OCI-LY1 (cell line): ENCODE measurements at regions not wholly inside any gene's neighbourhood (a gene's known extent, or its start where the extent isn't known, plus 50 kb on each side); places are given as distances from the start of the nearest gene placed in this dataset.

ENCODE experiments used
- H2AFZ ChIP-seq: fragments of 200-600 bp; sonication (generic), shearing (Covaris generic); 2 replicates; pipeline ENCODE4 v1.6.0; 2014; ENCODE audit warnings: antibody characterized with exemption, mild to moderate bottlenecking, low read length
- H3F3A ChIP-seq: fragments of 200-600 bp; sonication (generic), shearing (Covaris generic); 2 replicates; pipeline ENCODE4 v1.6.0; 2014; ENCODE audit warnings: mild to moderate bottlenecking, antibody characterized with exemption, low read length, moderate library complexity; ENCODE audit not compliant: insufficient read depth
- H3K27ac ChIP-seq: fragments of 200-600 bp; sonication (generic); 2 replicates; pipeline ENCODE4 v1.5.1; 2014; ENCODE audit warnings: low read length, mixed run types, mild to moderate bottlenecking, low read depth; ENCODE audit not compliant: poor library complexity, severe bottlenecking
- H3K27me3 ChIP-seq: fragments of 200-600 bp; sonication (generic); 2 replicates; pipeline ENCODE4 v1.6.0; 2014; ENCODE audit warnings: antibody characterized with exemption, mild to moderate bottlenecking, low read length, moderate library complexity; ENCODE audit not compliant: insufficient read depth
- H3K36me3 ChIP-seq: fragments of 200-600 bp; sonication (generic); 2 replicates; pipeline ENCODE4 v1.6.1; 2014; ENCODE audit warnings: mild to moderate bottlenecking, antibody characterized with exemption, low read length, moderate library complexity, mixed read lengths; ENCODE audit not compliant: insufficient read depth
- H3K4me1 ChIP-seq: fragments of 200-600 bp; sonication (generic); 2 replicates; pipeline ENCODE4 v1.5.1; 2014; ENCODE audit warnings: mild to moderate bottlenecking, low read length, moderate library complexity; ENCODE audit not compliant: insufficient read depth, severe bottlenecking
- H3K4me2 ChIP-seq: fragments of 200-600 bp; sonication (generic), shearing (Covaris generic); 2 replicates; pipeline ENCODE4 v1.6.1; 2014; ENCODE audit warnings: low read length
- H3K4me3 ChIP-seq: fragments of 200-600 bp; sonication (generic); 2 replicates; pipeline ENCODE4 v1.5.1; 2014; ENCODE audit warnings: low read length, low read depth, mild to moderate bottlenecking, mixed read lengths; ENCODE audit not compliant: poor library complexity, severe bottlenecking
- H3K79me2 ChIP-seq: fragments of 200-600 bp; shearing (Covaris generic); 2 replicates; pipeline ENCODE4 v1.6.1; 2016; ENCODE audit warnings: mixed run types, low read length, mixed read lengths; ENCODE audit not compliant: insufficient read depth
- H3K9ac ChIP-seq: fragments of 200-600 bp; sonication (generic), shearing (Covaris generic); 2 replicates; pipeline ENCODE4 v1.6.1; 2014; ENCODE audit warnings: mild to moderate bottlenecking, low read length, mixed read lengths
- H3K9me2 ChIP-seq: fragments of 200-600 bp; sonication (generic), shearing (Covaris generic); 2 replicates; pipeline ENCODE4 v1.6.1; 2014; ENCODE audit warnings: low read depth, mild to moderate bottlenecking, low read length, mixed read lengths
- H3K9me3 ChIP-seq: fragments of 200-600 bp; shearing (Covaris generic); 2 replicates; pipeline ENCODE4 v1.6.1; 2014; ENCODE audit warnings: low read length, mixed read lengths
- H4K20me1 ChIP-seq: fragments of 200-600 bp; sonication (generic), shearing (Covaris generic); 2 replicates; pipeline ENCODE4 v1.6.0; 2016; ENCODE audit warnings: mild to moderate bottlenecking, low read length; ENCODE audit not compliant: insufficient read depth
- CTCF ChIP-seq: fragments of 200-600 bp; sonication (generic), shearing (Covaris generic); IDR thresholded peaks from 2 replicates; pipeline ENCODE4 v1.5.1; 2017; ENCODE audit warnings: mild to moderate bottlenecking, antibody characterized with exemption, low read length, moderate library complexity, mixed read lengths
- EZH2 ChIP-seq: fragments of 200-600 bp; sonication (generic), shearing (Covaris generic); IDR thresholded peaks from 2 replicates; pipeline ENCODE4 v1.8.0; 2017; ENCODE audit warnings: borderline replicate concordance, mixed run types, mild to moderate bottlenecking, antibody characterized with exemption, low read length, moderate library complexity, mixed read lengths

GRCh38 chr3:177517906-177518305, 320.6 kb upstream of the TBL1XR1 start:
- no peak overlapping the region for H2AFZ ChIP-seq
- no peaks in the 10 kb centered on the region for H3K9me3 ChIP-seq
- H4K20me1 ChIP-seq = no peaks in the 10 kb centered on the region
- no peaks in the 10 kb centered on the region for H3K9me2 ChIP-seq
- H3K27me3 ChIP-seq = no peaks in the 10 kb centered on the region
- H3K4me1 ChIP-seq = no peaks in the 10 kb centered on the region
- no peak overlapping the region for H3K9ac ChIP-seq
- H3K4me2 ChIP-seq = no peak overlapping the region
- H3K4me3 ChIP-seq = no peak overlapping the region
- TF ChIP-seq EZH2 (no peak), CTCF (no peak)
- H3F3A ChIP-seq = no peaks in the 10 kb centered on the region
- H3K27ac ChIP-seq = no peak overlapping the region
- H3K79me2 ChIP-seq = no peaks in the 10 kb centered on the region
- no peaks in the 10 kb centered on the region for H3K36me3 ChIP-seq

- H3K36me3 ChIP-seq = no peaks in the 10 kb centered on the region
- TF ChIP-seq CTCF (no peak), EZH2 (no peak)
- H3K27ac ChIP-seq = no peak overlapping the region
- no peaks in the 10 kb centered on the region for H3F3A ChIP-seq
- H3K27me3 ChIP-seq = no peaks in the 10 kb centered on the region
- H3K4me1 ChIP-seq = no peaks in the 10 kb centered on the region
- H3K79me2 ChIP-seq = no peaks in the 10 kb centered on the region
- no peak overlapping the region for H3K4me2 ChIP-seq
- no peak overlapping the region for H2AFZ ChIP-seq
- H3K9me2 ChIP-seq = no peaks in the 10 kb centered on the region
- no peaks in the 10 kb centered on the region for H3K9me3 ChIP-seq
- H4K20me1 ChIP-seq = no peaks in the 10 kb centered on the region
- no peak overlapping the region for H3K4me3 ChIP-seq
- H3K9ac ChIP-seq = no peak overlapping the region
Measured at GRCh38 chr3:177519588-177519987, 322.3 kb upstream of the TBL1XR1 start.

- H3K27me3 ChIP-seq = no peaks in the 10 kb centered on the region
- H3K4me2 ChIP-seq = no peak overlapping the region
- no peaks in the 10 kb centered on the region for H4K20me1 ChIP-seq
- H3K79me2 ChIP-seq = no peaks in the 10 kb centered on the region
- H2AFZ ChIP-seq = no peak overlapping the region
- no peaks in the 10 kb centered on the region for H3K4me1 ChIP-seq
- no peak overlapping the region for H3K4me3 ChIP-seq
- H3F3A ChIP-seq = no peaks in the 10 kb centered on the region
- no peak overlapping the region for H3K9ac ChIP-seq
- H3K36me3 ChIP-seq = no peaks in the 10 kb centered on the region
- peak; percentile 54 for TF ChIP-seq CTCF
- no peak for TF ChIP-seq EZH2
- no peaks in the 10 kb centered on the region for H3K9me2 ChIP-seq
- no peak overlapping the region for H3K27ac ChIP-seq
- H3K9me3 ChIP-seq = no peaks in the 10 kb centered on the region
Measured at GRCh38 chr3:177521305-177521704, 324.0 kb upstream of the TBL1XR1 start.
